Hepatocyte (in vitro differentiated cells): ENCODE measurements at regions not wholly inside any gene's neighbourhood (a gene's known extent, or its start where the extent isn't known, plus 50 kb on each side); places are given as distances from the start of the nearest gene placed in this dataset.

Experiments used
- DNase-seq: peaks from one replicate; pipeline ENCODE4 v3.0.0-alpha.2; 2016; ENCODE audit warnings: low spot score
- H2AFZ ChIP-seq: fragments of 200-600 bp; sonication (generic); 2 replicates; pipeline ENCODE4 v1.6.0; 2016; ENCODE audit warnings: antibody characterized with exemption, mild to moderate bottlenecking
- H3K27ac ChIP-seq: fragments of 200-600 bp; sonication (generic); 2 replicates; pipeline ENCODE4 v1.5.1; 2016; ENCODE audit warnings: mild to moderate bottlenecking
- H3K27me3 ChIP-seq: fragments of 200-600 bp; sonication (generic); 2 replicates; pipeline ENCODE4 v1.6.1; 2016
- H3K36me3 ChIP-seq: fragments of 200-600 bp; sonication (generic); replicated peaks from 2 replicates; pipeline ENCODE4 v1.5.1; 2016; ENCODE audit warnings: low read depth; ENCODE audit not compliant: insufficient read depth
- H3K4me1 ChIP-seq: fragments of 200-600 bp; sonication (generic); 2 replicates; pipeline ENCODE4 v1.5.1; 2016; ENCODE audit warnings: mild to moderate bottlenecking, moderate library complexity; ENCODE audit not compliant: insufficient read depth
- H3K4me2 ChIP-seq: fragments of 200-600 bp; sonication (generic); 2 replicates; pipeline ENCODE4 v1.6.0; 2016
- H3K4me3 ChIP-seq: fragments of 200-600 bp; sonication (generic); 2 replicates; pipeline ENCODE4 v1.5.1; 2016; ENCODE audit warnings: mild to moderate bottlenecking
- H3K79me2 ChIP-seq: fragments of 200-600 bp; sonication (generic); 2 replicates; pipeline ENCODE4 v1.6.0; 2017; ENCODE audit warnings: mild to moderate bottlenecking
- H3K9me2 ChIP-seq: fragments of 200-600 bp; sonication (generic); replicated peaks from 2 replicates; pipeline ENCODE4 v1.6.0; 2017; ENCODE audit warnings: mild to moderate bottlenecking; ENCODE audit not compliant: insufficient read depth
- H3K9me3 ChIP-seq: fragments of 200-600 bp; sonication (generic); 2 replicates; pipeline ENCODE4 v1.5.1; 2016; ENCODE audit warnings: low read depth, mild to moderate bottlenecking
- H4K20me1 ChIP-seq: fragments of 200-600 bp; sonication (generic); 2 replicates; pipeline ENCODE4 v1.6.0; 2016; ENCODE audit warnings: mild to moderate bottlenecking; ENCODE audit not compliant: insufficient read depth, poor library complexity, severe bottlenecking
- EZH2 ChIP-seq: fragments of 200-600 bp; sonication (generic); IDR thresholded peaks from 2 replicates; pipeline ENCODE4 v1.6.1; 2016; ENCODE audit warnings: antibody characterized with exemption, mild to moderate bottlenecking, borderline replicate concordance
- EZH2phosphoT487 ChIP-seq: fragments of 200-600 bp; sonication (generic); IDR thresholded peaks from one replicate; pipeline ENCODE4 v1.6.1; 2018; ENCODE audit warnings: antibody characterized with exemption, mild to moderate bottlenecking, low read depth, moderate library complexity; ENCODE audit not compliant: unreplicated experiment, severe bottlenecking
- WGBS: methylation state at CpG from one replicate; pipeline ENCODE4 v1.1.6; 2016; ENCODE audit warnings: low lambda C conversion rate; ENCODE audit errors: missing lambda C conversion rate; 5-methylcytosine and 5-hydroxymethylcytosine counted together
- TF ChIP-seq, protein P1 (sequence below): fragments of 200-600 bp; sonication (generic); IDR thresholded peaks from 2 replicates; pipeline ENCODE4 v1.5.1; 2016; ENCODE audit warnings: antibody characterized with exemption, mild to moderate bottlenecking; ENCODE audit not compliant: poor library complexity

DNA sequence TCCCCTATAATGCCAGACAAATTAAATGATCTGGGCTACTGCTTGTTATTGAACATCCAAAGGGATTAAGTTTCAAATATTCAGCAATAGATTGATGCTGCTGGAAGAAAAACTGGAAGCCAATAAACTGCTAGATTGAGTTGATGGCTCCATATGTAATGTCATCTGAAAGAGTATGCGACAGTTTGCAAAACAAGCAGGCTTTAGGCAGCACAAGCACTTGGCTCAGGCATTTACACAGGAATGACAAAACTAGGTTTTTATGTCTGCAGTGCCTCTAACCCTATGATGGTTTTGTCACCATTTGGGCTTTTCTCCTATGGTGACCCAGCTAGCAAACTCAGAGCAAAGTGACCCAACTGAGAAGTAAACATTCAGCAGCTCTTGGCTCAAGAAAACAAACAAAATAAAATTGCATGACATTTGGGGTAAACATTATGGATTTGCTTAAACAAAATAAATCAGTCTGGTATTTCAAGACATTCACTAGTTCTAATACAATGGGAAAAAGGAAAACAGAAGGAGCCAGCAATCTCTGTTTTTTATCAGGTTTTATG, 978.5 kb downstream of the DTWD2 start:
- Histone ChIP-seq H3K36me3 (no peaks in the 10 kb centered on the region), H3K4me2 (no peak overlapping the region), H3K9me3 (no peaks in the 10 kb centered on the region), H3K27ac (no peak overlapping the region), H2AFZ (no peak overlapping the region), H3K27me3 (no peaks in the 10 kb centered on the region), H3K79me2 (no peaks in the 10 kb centered on the region), H3K4me3 (no peak overlapping the region), H3K4me1 (no peaks in the 10 kb centered on the region), H4K20me1 (no peaks in the 10 kb centered on the region), H3K9me2 (no peaks in the 10 kb centered on the region)
- 65% methylated on average over 1 of the region's 1 CpG for WGBS
- no peak for TF ChIP-seq EZH2
- no peak for TF ChIP-seq EZH2phosphoT487
- TF ChIP-seq, protein P1, sequence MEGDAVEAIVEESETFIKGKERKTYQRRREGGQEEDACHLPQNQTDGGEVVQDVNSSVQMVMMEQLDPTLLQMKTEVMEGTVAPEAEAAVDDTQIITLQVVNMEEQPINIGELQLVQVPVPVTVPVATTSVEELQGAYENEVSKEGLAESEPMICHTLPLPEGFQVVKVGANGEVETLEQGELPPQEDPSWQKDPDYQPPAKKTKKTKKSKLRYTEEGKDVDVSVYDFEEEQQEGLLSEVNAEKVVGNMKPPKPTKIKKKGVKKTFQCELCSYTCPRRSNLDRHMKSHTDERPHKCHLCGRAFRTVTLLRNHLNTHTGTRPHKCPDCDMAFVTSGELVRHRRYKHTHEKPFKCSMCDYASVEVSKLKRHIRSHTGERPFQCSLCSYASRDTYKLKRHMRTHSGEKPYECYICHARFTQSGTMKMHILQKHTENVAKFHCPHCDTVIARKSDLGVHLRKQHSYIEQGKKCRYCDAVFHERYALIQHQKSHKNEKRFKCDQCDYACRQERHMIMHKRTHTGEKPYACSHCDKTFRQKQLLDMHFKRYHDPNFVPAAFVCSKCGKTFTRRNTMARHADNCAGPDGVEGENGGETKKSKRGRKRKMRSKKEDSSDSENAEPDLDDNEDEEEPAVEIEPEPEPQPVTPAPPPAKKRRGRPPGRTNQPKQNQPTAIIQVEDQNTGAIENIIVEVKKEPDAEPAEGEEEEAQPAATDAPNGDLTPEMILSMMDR: no peak
- DNase-seq: no peak

DNA sequence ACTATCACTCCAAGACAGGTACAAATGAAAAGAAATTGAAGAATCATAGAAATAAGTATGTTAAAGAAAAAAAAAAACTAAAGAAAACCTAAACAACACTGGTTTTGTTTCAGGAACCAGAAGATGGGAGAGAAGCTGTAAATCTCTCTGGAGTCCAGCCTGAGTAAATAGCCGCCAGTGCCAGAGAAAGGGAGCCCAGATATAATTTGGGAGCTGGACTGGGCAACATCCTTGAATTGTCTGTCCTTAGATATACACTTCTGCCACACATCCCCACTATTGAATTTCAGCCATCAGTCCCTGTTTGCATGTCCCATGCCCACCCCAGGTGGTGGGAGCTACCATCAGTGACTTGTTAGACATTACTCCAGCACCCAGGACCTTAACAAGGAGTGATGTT, 979.6 kb downstream of the DTWD2 start:
- Histone ChIP-seq H3K9me2 (no peaks in the 10 kb centered on the region), H3K79me2 (no peaks in the 10 kb centered on the region), H4K20me1 (no peaks in the 10 kb centered on the region), H3K27ac (no peak overlapping the region), H3K4me2 (no peak overlapping the region), H3K9me3 (no peaks in the 10 kb centered on the region), H3K36me3 (no peaks in the 10 kb centered on the region), H3K4me1 (no peaks in the 10 kb centered on the region), H2AFZ (no peak overlapping the region), H3K27me3 (no peaks in the 10 kb centered on the region), H3K4me3 (no peak overlapping the region)
- WGBS: 79% methylated on average over 1 of the region's 1 CpG
- TF ChIP-seq EZH2 (no peak), EZH2phosphoT487 (no peak)
- TF ChIP-seq, protein P1: no peak
- no peak for DNase-seq

DNA sequence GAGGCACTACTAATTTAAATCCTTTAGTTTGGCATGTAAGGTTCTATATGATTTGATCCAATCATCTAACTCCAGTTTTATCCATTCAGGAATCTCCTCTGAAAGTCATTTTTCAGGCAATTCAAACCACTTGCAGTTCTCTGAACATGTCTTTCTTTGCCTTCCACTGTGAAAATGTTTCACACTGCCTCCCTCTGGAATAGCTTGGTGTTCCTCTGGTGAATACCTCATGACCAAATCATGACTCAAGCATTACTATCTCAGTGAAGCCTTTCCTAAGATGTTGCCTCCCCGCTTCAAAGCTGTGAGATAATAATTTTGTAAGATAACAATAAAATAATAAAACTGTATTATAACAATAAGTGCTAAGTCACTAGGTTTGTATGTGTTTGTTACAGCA, 981.1 kb downstream of the DTWD2 start:
- Histone ChIP-seq H3K4me2 (no peak overlapping the region), H3K79me2 (no peaks in the 10 kb centered on the region), H3K9me3 (no peaks in the 10 kb centered on the region), H3K4me3 (no peak overlapping the region), H2AFZ (no peak overlapping the region), H3K9me2 (no peaks in the 10 kb centered on the region), H4K20me1 (no peaks in the 10 kb centered on the region), H3K27ac (no peak overlapping the region), H3K27me3 (no peaks in the 10 kb centered on the region), H3K36me3 (no peaks in the 10 kb centered on the region), H3K4me1 (no peaks in the 10 kb centered on the region)
- TF ChIP-seq EZH2phosphoT487: no peak
- no peak for TF ChIP-seq EZH2
- TF ChIP-seq, protein P1: no peak
- DNase-seq: no peak
- 83% methylated on average over 1 of the region's 1 CpG for WGBS

DNA sequence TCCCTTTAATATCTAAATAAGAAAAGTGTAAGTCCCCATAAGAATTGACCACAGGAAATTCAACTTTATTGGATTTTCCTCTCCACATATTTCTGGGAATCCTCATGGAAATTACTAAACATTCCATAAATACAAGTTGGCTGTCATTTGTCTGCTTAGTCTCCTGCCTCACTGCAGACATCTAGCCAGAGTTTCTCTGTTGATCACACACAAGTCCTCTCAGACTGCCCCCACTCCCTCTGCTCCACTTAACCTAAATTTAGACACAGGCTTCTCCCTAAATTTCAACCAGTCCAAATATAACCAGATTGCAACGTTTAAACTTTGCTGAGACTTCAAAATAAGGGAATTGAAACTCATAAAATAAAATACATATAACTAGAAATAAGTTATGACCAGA, 982.1 kb downstream of the DTWD2 start:
- Histone ChIP-seq H3K9me2 (no peaks in the 10 kb centered on the region), H3K4me3 (no peak overlapping the region), H2AFZ (no peak overlapping the region), H3K79me2 (no peaks in the 10 kb centered on the region), H3K27ac (no peak overlapping the region), H3K36me3 (no peaks in the 10 kb centered on the region), H4K20me1 (no peaks in the 10 kb centered on the region), H3K4me1 (no peaks in the 10 kb centered on the region), H3K27me3 (no peaks in the 10 kb centered on the region), H3K9me3 (no peaks in the 10 kb centered on the region), H3K4me2 (no peak overlapping the region)
- no peak for TF ChIP-seq EZH2phosphoT487
- no peak for TF ChIP-seq EZH2
- TF ChIP-seq, protein P1: no peak
- 67% methylated on average over 1 of the region's 1 CpG for WGBS
- DNase-seq: no peak
